Thymus (tissue), 11 donors: ENCODE measurements at regions not wholly inside any gene's neighbourhood (a gene's known extent, or its start where the extent isn't known, plus 50 kb on each side); places are given as distances from the start of the nearest gene placed in this dataset.

ENCODE experiments used
- DNase-seq, 9 donors: peaks; one replicate each; pipeline ENCODE4 v3.0.0-alpha.2; 2013; ENCODE audit warnings: low spot score in 9 of 9, low read depth in 6 of 9, missing footprints in 1 of 9
- H3K27ac ChIP-seq, 2 donors: one replicate each; pipeline ENCODE4 v1.5.1; 2013; ENCODE audit warnings: control low read depth in 1 of 2, low read depth in 1 of 2, low read length in 1 of 2, mild to moderate bottlenecking in 1 of 2, moderate library complexity in 1 of 2
- H3K27me3 ChIP-seq, 2 donors: one replicate each; pipeline ENCODE4 v1.5.1; 2013; ENCODE audit warnings: low read length in 1 of 2; ENCODE audit not compliant: control insufficient read depth in 2 of 2, insufficient read depth in 1 of 2
- H3K36me3 ChIP-seq, 2 donors: one replicate each; pipeline ENCODE4 v1.5.1; 2013; ENCODE audit warnings: low read length in 1 of 2, mild to moderate bottlenecking in 1 of 2, moderate library complexity in 1 of 2; ENCODE audit not compliant: control insufficient read depth in 2 of 2, insufficient read depth in 2 of 2
- H3K4me1 ChIP-seq, 2 donors: one replicate each; pipeline ENCODE4 v1.5.1; 2013; ENCODE audit warnings: low read length in 2 of 2; ENCODE audit not compliant: control insufficient read depth in 2 of 2, insufficient read depth in 2 of 2
- H3K4me3 ChIP-seq, 2 donors: one replicate each; pipeline ENCODE4 v1.5.1; 2013; ENCODE audit warnings: low read length in 2 of 2, control low read depth in 1 of 2, mild to moderate bottlenecking in 1 of 2
- H3K9me3 ChIP-seq, 2 donors: one replicate each; pipeline ENCODE4 v1.5.1; 2013; ENCODE audit warnings: low read length in 1 of 2, mild to moderate bottlenecking in 1 of 2; ENCODE audit not compliant: control insufficient read depth in 2 of 2, insufficient read depth in 1 of 2
- WGBS: extraction: QIAGEN DNeasy Blood & Tissue Kit; methylation state at CpG from one replicate; pipeline ENCODE4 v1.1.7; 2013; 5-methylcytosine and 5-hydroxymethylcytosine counted together
- donor health status: healthy.

DNA sequence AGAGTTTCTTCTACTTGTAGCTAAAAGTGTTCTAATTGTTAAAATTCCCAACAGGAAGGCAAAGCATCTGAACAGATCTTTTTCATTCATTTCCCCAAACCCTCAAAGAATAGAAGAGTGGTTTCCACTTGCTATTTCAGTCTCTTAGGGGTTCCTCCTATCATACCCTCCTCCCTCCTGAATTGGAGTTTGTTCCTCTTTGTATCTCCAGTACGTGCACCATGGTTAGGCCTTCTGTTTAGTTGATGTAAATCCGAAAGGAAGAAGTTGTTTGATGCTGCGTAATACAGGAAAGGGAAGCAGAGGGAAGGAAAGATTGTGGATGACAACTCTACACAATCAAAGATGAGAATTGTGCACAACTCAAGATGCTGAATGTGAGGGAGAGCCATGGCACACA is 303.6 kb downstream of the PIK3R1 start:
- WGBS, result 20% methylated on average over 3 of the region's 3 CpGs
- Histone ChIP-seq H3K4me1 (no peaks in the 10 kb centered on the region), H3K36me3 (no peaks in the 10 kb centered on the region), H3K4me3 (no peak overlapping the region), H3K27me3 (no peaks in the 10 kb centered on the region), H3K9me3 (no peaks in the 10 kb centered on the region), H3K27ac (no peak overlapping the region)
- peak in 1 of 9 donors; percentile 8 for DNase-seq

DNA sequence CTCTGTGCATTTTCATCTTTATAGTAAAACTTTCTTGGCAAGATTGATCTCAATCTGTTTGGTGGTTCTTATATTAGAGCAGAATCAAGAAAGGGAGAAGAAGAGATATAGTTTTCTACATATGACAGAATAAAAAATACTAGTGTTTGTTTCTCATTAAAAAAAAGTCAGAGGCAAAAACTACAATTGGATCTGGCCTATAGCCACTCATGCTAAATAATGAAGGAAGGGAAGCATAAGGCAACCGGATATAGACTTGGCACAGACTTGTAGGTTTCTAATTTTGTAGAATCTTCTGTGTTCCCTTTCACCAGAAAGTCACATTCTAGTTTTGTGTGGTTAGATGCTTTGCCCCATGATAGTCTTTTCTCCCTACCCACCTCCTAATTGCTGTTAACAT is 306.2 kb downstream of the PIK3R1 start:
- 94% methylated on average over 1 of the region's 1 CpG for WGBS

DNA sequence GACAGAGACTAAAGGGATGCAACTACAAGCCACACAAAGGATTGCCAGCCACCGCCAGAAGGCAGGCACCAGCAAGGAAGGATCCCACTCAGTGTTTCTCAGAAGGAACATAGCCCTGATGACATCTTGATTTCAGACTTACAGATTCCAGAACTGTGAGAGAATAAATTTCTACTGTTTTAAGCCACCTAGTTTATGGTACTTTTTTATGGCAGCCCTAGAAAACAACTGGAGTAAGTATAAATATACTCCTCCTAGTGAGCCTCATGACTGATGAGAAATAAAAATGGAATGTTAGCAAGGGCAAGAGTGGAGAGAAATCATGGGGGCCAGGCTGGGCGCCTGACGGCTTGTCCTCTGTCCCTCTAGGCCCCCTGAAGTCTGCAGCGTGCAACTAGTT is 307.3 kb downstream of the PIK3R1 start:
- Histone ChIP-seq H3K4me3 (no peak overlapping the region), H3K27me3 (no peaks in the 10 kb centered on the region), H3K9me3 (no peaks in the 10 kb centered on the region), H3K36me3 (no peaks in the 10 kb centered on the region), H3K27ac (no peak overlapping the region), H3K4me1 (no peaks in the 10 kb centered on the region)
- DNase-seq, result no peak
- WGBS, result 98% methylated on average over 4 of the region's 4 CpGs

More for the DNA sequence above, 306.2 kb downstream of the PIK3R1 start:
- H3K27ac ChIP-seq, result no peak overlapping the region
- no peaks in the 10 kb centered on the region for H3K27me3 ChIP-seq
- no peaks in the 10 kb centered on the region for H3K36me3 ChIP-seq
- H3K4me3 ChIP-seq, result no peak overlapping the region
- DNase-seq, result no peak
- no peaks in the 10 kb centered on the region for H3K4me1 ChIP-seq
- no peaks in the 10 kb centered on the region for H3K9me3 ChIP-seq

DNA sequence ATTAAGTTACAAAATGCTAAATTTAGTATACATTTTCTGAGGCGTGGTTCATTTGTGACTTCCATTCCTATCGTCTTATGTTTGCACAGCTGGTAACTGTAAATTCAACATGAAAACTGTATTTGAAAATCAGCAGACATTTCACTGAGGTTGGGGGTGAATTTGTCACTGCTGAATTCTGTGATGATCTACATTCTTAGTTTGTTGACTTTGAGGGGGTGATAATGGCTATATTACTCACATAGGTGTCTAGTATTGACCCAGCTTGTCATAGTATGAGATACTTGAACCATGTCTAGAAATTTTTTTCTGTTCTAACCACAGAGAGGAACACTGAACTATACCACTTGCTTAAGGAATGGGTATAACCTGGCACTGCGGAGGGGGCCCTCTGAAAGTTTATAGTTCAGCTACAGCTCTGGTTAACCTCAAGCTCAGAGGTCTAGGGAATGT is 313.3 kb downstream of the PIK3R1 start:
- no peak overlapping the region for H3K27ac ChIP-seq
- no peaks in the 10 kb centered on the region for H3K27me3 ChIP-seq
- H3K4me1 ChIP-seq, result peaks cover 0 to 3% of the 10 kb centered on the region in 2 donors
- no peak for DNase-seq
- WGBS, result 80% methylated on average over 3 of the region's 3 CpGs
- H3K4me3 ChIP-seq, result no peak overlapping the region
- no peaks in the 10 kb centered on the region for H3K9me3 ChIP-seq
- no peaks in the 10 kb centered on the region for H3K36me3 ChIP-seq

DNA sequence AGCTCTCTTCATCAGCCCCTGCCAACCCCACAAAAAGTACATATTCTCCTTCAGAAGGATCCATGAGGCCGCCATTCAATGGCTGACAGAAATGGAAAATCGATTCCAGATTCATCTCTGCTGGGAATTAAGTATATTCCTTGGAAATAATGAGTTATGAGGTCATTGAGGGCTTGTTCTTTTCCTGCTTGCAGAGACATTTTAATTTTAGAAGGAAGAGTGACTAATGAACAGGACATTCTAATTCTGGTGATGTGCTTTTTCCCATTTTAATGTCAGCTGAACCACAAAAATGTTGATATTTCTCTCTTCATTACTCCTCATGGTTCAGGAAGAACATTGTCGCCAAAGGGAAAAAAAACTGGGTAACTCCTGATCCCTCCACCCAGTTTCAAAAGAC is 314.0 kb downstream of the PIK3R1 start:
- H3K27ac ChIP-seq, result no peak overlapping the region
- WGBS, result 96% methylated on average over 3 of the region's 3 CpGs
- H3K9me3 ChIP-seq, result no peaks in the 10 kb centered on the region
- H3K27me3 ChIP-seq, result no peaks in the 10 kb centered on the region
- peaks cover 0 to 6% of the 10 kb centered on the region in 2 donors for H3K4me1 ChIP-seq
- no peak for DNase-seq
- no peaks in the 10 kb centered on the region for H3K36me3 ChIP-seq
- no peak overlapping the region for H3K4me3 ChIP-seq

DNA sequence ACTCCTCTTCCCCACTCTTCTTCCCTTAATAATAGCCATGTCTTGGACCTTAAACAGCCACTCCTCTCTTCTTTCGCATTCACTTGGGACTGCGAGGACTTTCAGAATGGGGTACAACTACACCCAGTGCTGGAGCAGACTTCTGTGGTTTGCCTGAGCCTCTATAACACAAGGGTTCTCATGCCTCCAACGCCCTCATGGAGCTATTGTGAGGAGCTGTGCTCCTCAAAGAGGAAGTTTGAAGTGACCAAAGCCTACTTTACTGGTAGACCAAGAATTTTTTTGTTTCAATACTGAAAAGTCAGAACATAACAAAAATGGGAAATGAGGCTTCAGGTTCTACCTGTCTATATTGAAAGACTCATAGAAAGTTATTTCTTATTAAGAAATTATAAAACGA is 316.4 kb downstream of the PIK3R1 start:
- Histone ChIP-seq H3K27me3 (no peaks in the 10 kb centered on the region), H3K9me3 (no peaks in the 10 kb centered on the region), H3K36me3 (no peaks in the 10 kb centered on the region), H3K4me3 (no peak overlapping the region), H3K27ac (no peak overlapping the region), H3K4me1 (peaks cover 0 to 7% of the 10 kb centered on the region in 2 donors)
- no peak for DNase-seq
- WGBS, result 80% methylated on average over 4 of the region's 4 CpGs

DNA sequence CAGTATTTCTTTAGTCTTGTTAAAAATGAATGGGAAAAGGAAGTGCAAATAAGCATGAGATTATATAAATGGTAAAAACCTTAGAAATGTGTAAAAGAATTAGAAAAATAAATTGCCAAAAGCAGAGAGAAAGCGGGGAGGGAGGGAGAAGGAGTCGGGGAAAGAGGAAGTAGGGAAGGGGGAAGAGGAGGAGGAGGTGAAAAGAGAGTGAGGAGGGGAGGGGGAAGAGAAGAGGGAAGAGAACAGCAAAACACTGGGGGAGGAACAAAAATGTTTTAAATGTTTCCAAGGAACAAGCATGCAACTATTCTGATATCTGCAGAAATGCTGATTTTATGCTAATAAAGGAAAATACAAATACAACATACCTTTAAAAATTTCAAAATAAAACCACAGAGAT is 317.5 kb downstream of the PIK3R1 start:
- H3K27me3 ChIP-seq, result no peaks in the 10 kb centered on the region
- H3K9me3 ChIP-seq, result no peaks in the 10 kb centered on the region
- WGBS, result 42% methylated on average over 2 of the region's 2 CpGs
- H3K4me1 ChIP-seq, result peaks cover 0 to 7% of the 10 kb centered on the region in 2 donors
- no peak overlapping the region for H3K4me3 ChIP-seq
- H3K27ac ChIP-seq, result no peak overlapping the region
- DNase-seq, result no peak
- no peaks in the 10 kb centered on the region for H3K36me3 ChIP-seq

DNA sequence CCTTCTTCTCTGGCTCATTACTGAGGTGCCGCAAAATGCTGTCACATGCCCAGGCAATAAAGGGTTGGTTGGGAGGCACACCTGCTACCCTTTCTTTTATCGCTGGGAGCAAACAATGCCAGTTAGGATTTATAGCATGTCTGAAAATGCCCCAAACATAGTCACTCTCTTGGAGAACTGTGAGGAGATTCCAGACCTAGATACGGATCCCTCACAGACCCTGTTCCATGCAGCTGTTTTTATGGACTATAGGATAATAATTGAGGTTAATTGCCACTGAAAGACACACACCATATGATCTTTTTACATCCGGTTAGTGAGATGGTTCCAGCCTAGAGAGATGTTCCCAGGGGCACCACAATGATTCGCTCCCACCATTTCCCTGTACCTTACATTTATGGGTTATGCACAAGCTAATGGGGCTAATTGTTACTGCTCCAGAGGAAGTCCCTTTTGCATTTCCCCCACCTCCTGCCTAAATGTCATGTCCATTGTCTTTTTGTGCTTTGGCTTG is 318.1 kb downstream of the PIK3R1 start:
- Histone ChIP-seq H3K9me3 (no peaks in the 10 kb centered on the region), H3K36me3 (no peaks in the 10 kb centered on the region), H3K27me3 (no peaks in the 10 kb centered on the region), H3K4me3 (no peak overlapping the region), H3K4me1 (peaks cover 0 to 7% of the 10 kb centered on the region in 2 donors), H3K27ac (no peak overlapping the region)
- 73% methylated on average over 5 of the region's 5 CpGs for WGBS
- DNase-seq, result no peak

DNA sequence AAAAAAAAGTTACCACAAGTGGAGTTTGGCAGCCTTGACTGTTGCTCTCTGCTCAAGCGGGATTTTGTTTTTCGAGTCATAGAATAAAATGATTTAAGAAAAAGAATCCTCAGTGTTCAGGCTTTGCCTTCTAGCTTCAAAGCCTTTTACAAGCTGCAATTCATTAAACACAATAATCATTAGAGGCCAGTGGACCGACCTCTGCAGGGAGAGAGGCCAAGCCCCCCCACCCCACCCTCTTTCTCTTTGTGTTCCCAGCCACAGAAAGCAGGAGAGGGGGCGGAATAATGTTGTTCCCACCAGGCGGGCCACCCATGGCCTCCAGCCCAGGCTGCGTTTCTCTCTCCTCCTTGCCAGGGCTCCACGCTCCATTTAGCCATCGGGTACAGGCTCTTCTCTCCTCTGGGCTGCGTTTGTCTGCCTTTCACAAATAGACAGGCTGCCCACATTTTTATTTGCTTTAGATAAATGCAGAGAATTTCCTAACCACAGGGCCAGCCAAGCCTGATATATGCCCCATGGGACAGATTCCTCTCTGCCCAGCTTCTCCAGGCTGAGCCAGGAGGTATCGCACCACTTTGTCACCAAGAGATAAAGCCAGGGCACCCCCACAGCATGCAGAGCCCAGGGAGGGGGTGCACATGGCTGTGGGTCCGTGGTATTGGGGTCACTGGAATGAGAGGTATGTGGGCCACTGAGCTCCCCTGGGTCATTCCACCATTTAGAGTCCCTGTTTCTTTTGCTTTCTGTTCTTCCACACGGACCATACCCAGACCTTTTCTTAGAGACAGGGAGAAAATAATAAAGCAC is 318.8 kb downstream of the PIK3R1 start:
- WGBS, result 94% methylated on average over 12 of the region's 12 CpGs
- H3K36me3 ChIP-seq, result no peaks in the 10 kb centered on the region
- DNase-seq, result no peak
- no peak overlapping the region for H3K27ac ChIP-seq
- H3K4me3 ChIP-seq, result no peak overlapping the region
- peaks cover 0 to 7% of the 10 kb centered on the region in 2 donors for H3K4me1 ChIP-seq
- no peaks in the 10 kb centered on the region for H3K9me3 ChIP-seq
- no peaks in the 10 kb centered on the region for H3K27me3 ChIP-seq
